HEK293 (cell line): ENCODE measurements at regions not wholly inside any gene's neighbourhood (a gene's known extent, or its start where the extent isn't known, plus 50 kb on each side); places are given as distances from the start of the nearest gene placed in this dataset.

Experiments
- CTCF ChIA-PET: fragments of 350-600 bp; formaldehyde crosslinking; extraction: SDS; loops from one replicate; lab custom pipeline; 2021; ENCODE audit warnings: antibody characterized with exemption; lab: Yijun Ruan, JAX
- POLR2A ChIA-PET: fragments of 300-600 bp; formaldehyde crosslinking; extraction: SDS; loops from one replicate; lab custom pipeline; 2020; ENCODE audit warnings: antibody characterized with exemption, inconsistent platforms; lab: Yijun Ruan, JAX
- H3K27ac ChIP-seq: fragments of 200-500 bp; sonication (Bioruptor generic); 2 replicates; pipeline ENCODE4 v1.5.1; 2014; ENCODE audit warnings: low read depth, low read length, control low read depth, inconsistent platforms; ENCODE audit errors: extremely low read depth
- H3K36me3 ChIP-seq, 2 experiments: fragments of 200-500 bp in 1 of 2; sonication (Bioruptor generic) in 1 of 2; 1 replicate in 1 of 2; 2 replicates in 1 of 2; pipeline ENCODE4 v1.5.1; 2014 to 2017; ENCODE audit warnings: inconsistent platforms in 2 of 2, low read length in 2 of 2; ENCODE audit not compliant: control insufficient read depth in 2 of 2, insufficient read depth in 1 of 2
- H3K4me1 ChIP-seq: fragments of 200-500 bp; sonication (Bioruptor generic); 2 replicates; pipeline ENCODE4 v1.5.1; 2014; ENCODE audit warnings: mild to moderate bottlenecking, low read length, inconsistent platforms; ENCODE audit not compliant: control insufficient read depth, insufficient read depth
- H3K4me3 ChIP-seq: 2 replicates; pipeline ENCODE4 v1.5.1; 2011; ENCODE audit warnings: low read depth, mild to moderate bottlenecking, control low read depth, low read length, moderate library complexity
- H3K9me3 ChIP-seq: fragments of 200-500 bp; sonication (Bioruptor generic); 2 replicates; pipeline ENCODE4 v1.5.1; 2014; ENCODE audit warnings: low read depth, low read length, inconsistent platforms; ENCODE audit not compliant: control insufficient read depth, insufficient read depth
- BCL11B ChIP-seq: fragments of 450-650 bp; formaldehyde crosslinking; IDR thresholded peaks from 2 replicates; pipeline ENCODE4 v1.5.1; 2016; ENCODE audit warnings: low read depth, missing biosample characterization, missing genetic modification characterization
- FEZF1 ChIP-seq: fragments of 450-650 bp; formaldehyde crosslinking; IDR thresholded peaks from 2 replicates; pipeline ENCODE4 v1.5.1; 2016; ENCODE audit warnings: missing biosample characterization, missing genetic modification characterization
- MYNN ChIP-seq: fragments of 450-650 bp; formaldehyde crosslinking; IDR thresholded peaks from 2 replicates; pipeline ENCODE4 v1.5.1; 2016; ENCODE audit warnings: missing biosample characterization, missing genetic modification characterization, borderline replicate concordance
- YY1 ChIP-seq: fragments of 450-650 bp; formaldehyde crosslinking; IDR thresholded peaks from 2 replicates; pipeline ENCODE4 v1.5.1; 2018; ENCODE audit warnings: missing biosample characterization, missing genetic modification characterization
- ZNF10 ChIP-seq: fragments of 450-650 bp; formaldehyde crosslinking; IDR thresholded peaks from 2 replicates; pipeline ENCODE4 v1.5.1; 2017; ENCODE audit warnings: missing biosample characterization, missing genetic modification characterization
- ZNF114 ChIP-seq: fragments of 450-650 bp; formaldehyde crosslinking; IDR thresholded peaks from 2 replicates; pipeline ENCODE4 v1.5.0; 2017; ENCODE audit warnings: missing biosample characterization, missing genetic modification characterization
- ZNF169 ChIP-seq: fragments of 450-650 bp; formaldehyde crosslinking; IDR thresholded peaks from 2 replicates; pipeline ENCODE4 v1.5.1; 2016; ENCODE audit warnings: missing biosample characterization, missing genetic modification characterization
- ZNF221 ChIP-seq: fragments of 450-650 bp; formaldehyde crosslinking; IDR thresholded peaks from 2 replicates; pipeline ENCODE4 v1.5.1; 2017; ENCODE audit warnings: missing biosample characterization, missing genetic modification characterization, borderline replicate concordance
- ZNF266 ChIP-seq: fragments of 450-650 bp; formaldehyde crosslinking; IDR thresholded peaks from 2 replicates; pipeline ENCODE4 v1.5.1; 2016; ENCODE audit warnings: missing biosample characterization, missing genetic modification characterization, low read depth
- ZNF416 ChIP-seq: fragments of 450-650 bp; formaldehyde crosslinking; IDR thresholded peaks from 2 replicates; pipeline ENCODE4 v1.5.1; 2016; ENCODE audit warnings: missing biosample characterization, missing genetic modification characterization
- ZNF426 ChIP-seq: fragments of 450-650 bp; formaldehyde crosslinking; IDR thresholded peaks from 2 replicates; pipeline ENCODE4 v1.5.1; 2017; ENCODE audit warnings: missing biosample characterization, missing genetic modification characterization, mild to moderate bottlenecking, inconsistent platforms, moderate library complexity
- ZNF48 ChIP-seq: fragments of 450-650 bp; formaldehyde crosslinking; IDR thresholded peaks from 2 replicates; pipeline ENCODE4 v1.5.1; 2016; ENCODE audit warnings: missing biosample characterization, missing genetic modification characterization
- ZNF571 ChIP-seq: fragments of 450-650 bp; formaldehyde crosslinking; IDR thresholded peaks from 2 replicates; pipeline ENCODE4 v1.5.0; 2017; ENCODE audit warnings: missing biosample characterization, missing genetic modification characterization
- ZNF701 ChIP-seq: fragments of 450-650 bp; formaldehyde crosslinking; IDR thresholded peaks from 2 replicates; pipeline ENCODE4 v1.5.1; 2016; ENCODE audit warnings: missing biosample characterization, missing genetic modification characterization
- ZNF791 ChIP-seq: fragments of 450-650 bp; formaldehyde crosslinking; IDR thresholded peaks from 2 replicates; pipeline ENCODE4 v1.5.1; 2016; ENCODE audit warnings: missing biosample characterization, missing genetic modification characterization
- ZSCAN23 ChIP-seq: fragments of 450-650 bp; formaldehyde crosslinking; IDR thresholded peaks from 2 replicates; pipeline ENCODE4 v1.5.1; 2016; ENCODE audit warnings: missing biosample characterization, missing genetic modification characterization
- TF ChIP-seq, protein P1 (sequence below): fragments of 450-650 bp; IDR thresholded peaks from 2 replicates; pipeline ENCODE4 v1.5.1; 2018; ENCODE audit warnings: missing biosample characterization, mild to moderate bottlenecking, missing genetic modification characterization
- TF ChIP-seq, protein P2 (sequence below): fragments of 450-650 bp; formaldehyde crosslinking; IDR thresholded peaks from 2 replicates; pipeline ENCODE4 v1.5.1; 2017; ENCODE audit warnings: missing biosample characterization, missing genetic modification characterization
- TF ChIP-seq, protein P3 (sequence below): fragments of 450-650 bp; formaldehyde crosslinking; IDR thresholded peaks from 2 replicates; pipeline ENCODE4 v1.5.1; 2016; ENCODE audit warnings: missing biosample characterization, missing genetic modification characterization

GRCh38 chr13:32837307-32837972, 178.8 kb upstream of the KL start (continued):
- no peak for TF ChIP-seq ZNF416
- no peak for TF ChIP-seq YY1
- TF ChIP-seq ZNF426 (tag by site-specific recombination), result no peak
- TF ChIP-seq ZNF571 (tag by site-specific recombination), result no peak
- TF ChIP-seq BCL11B (tag by site-specific recombination), result no peak
- TF ChIP-seq ZNF701 (tag by site-specific recombination), result no peak
- TF ChIP-seq FEZF1 (tag by site-specific recombination), result no peak
- TF ChIP-seq ZNF169 (tag by site-specific recombination), result no peak
- no peak for TF ChIP-seq ZNF266 (tag by site-specific recombination)
- TF ChIP-seq, all 188 proteins: peak for 0

DNA sequence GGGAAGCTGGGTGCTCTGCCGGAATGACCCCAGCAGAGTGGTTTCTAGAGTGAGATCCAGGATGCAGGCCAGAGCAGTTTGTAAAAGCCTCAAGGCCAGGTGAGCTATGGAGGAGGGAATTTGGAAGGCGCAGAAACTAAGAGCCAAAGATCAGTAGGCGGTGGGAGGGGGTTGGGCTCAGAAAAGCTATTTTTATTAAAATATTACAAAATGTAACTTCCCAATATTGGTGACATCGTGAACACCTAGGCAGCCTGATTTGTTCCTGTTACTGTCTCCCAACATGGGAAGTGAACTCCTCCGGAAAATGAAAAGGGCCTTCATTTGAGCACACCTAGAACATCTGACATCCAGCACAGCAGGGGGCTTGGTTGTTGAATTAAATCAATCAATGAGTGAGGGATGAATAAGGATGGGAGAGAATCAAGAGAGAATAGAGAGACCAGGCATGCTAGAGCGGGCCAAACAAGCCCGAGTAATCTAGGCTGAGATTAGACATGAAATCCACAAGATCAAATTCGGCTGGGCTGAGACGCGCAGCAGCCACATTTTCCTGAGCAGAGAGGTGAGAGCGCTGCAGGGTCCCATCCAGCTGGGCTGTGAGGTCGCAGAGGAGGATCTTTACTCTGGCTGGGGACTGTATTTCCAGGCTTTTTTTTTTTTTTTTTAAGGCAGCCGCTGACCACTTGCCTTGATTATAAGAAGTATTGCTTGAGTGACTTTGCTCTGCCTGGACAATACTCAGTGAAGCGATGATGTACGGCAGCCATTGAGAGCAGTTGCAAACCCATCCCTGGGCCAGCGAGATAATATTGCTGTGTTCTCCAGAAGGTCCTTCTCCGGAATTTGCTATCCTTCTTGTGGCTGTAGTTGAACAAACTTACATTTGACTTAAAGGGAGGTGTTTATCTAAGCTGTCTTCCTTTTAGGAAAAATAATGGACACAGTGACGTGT, 178.0 kb upstream of the KL start:
- H3K9me3 ChIP-seq, result no peaks in the 10 kb centered on the region; the same call in 1 of the 2 replicates
- TF ChIP-seq BCL11B (tag by site-specific recombination), result no peak
- no peak for TF ChIP-seq ZNF791 (tag by site-specific recombination)
- no peak for TF ChIP-seq ZNF114 (tag by site-specific recombination)
- no peak for TF ChIP-seq ZNF221 (tag by site-specific recombination)
- no peak for TF ChIP-seq ZNF48 (tag by site-specific recombination)
- TF ChIP-seq ZNF10 (tag by site-specific recombination), result no peak
- TF ChIP-seq, protein P1, sequence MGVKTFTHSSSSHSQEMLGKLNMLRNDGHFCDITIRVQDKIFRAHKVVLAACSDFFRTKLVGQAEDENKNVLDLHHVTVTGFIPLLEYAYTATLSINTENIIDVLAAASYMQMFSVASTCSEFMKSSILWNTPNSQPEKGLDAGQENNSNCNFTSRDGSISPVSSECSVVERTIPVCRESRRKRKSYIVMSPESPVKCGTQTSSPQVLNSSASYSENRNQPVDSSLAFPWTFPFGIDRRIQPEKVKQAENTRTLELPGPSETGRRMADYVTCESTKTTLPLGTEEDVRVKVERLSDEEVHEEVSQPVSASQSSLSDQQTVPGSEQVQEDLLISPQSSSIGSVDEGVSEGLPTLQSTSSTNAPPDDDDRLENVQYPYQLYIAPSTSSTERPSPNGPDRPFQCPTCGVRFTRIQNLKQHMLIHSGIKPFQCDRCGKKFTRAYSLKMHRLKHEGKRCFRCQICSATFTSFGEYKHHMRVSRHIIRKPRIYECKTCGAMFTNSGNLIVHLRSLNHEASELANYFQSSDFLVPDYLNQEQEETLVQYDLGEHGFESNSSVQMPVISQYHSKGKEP (tag by site-specific recombination), result no peak
- TF ChIP-seq, protein P2, sequence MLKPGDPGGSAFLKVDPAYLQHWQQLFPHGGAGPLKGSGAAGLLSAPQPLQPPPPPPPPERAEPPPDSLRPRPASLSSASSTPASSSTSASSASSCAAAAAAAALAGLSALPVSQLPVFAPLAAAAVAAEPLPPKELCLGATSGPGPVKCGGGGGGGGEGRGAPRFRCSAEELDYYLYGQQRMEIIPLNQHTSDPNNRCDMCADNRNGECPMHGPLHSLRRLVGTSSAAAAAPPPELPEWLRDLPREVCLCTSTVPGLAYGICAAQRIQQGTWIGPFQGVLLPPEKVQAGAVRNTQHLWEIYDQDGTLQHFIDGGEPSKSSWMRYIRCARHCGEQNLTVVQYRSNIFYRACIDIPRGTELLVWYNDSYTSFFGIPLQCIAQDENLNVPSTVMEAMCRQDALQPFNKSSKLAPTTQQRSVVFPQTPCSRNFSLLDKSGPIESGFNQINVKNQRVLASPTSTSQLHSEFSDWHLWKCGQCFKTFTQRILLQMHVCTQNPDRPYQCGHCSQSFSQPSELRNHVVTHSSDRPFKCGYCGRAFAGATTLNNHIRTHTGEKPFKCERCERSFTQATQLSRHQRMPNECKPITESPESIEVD (tag by site-specific recombination), result no peak
- TF ChIP-seq ZSCAN23 (tag by site-specific recombination), result no peak
- no peak for TF ChIP-seq MYNN (tag by site-specific recombination)
- TF ChIP-seq, protein P3, sequence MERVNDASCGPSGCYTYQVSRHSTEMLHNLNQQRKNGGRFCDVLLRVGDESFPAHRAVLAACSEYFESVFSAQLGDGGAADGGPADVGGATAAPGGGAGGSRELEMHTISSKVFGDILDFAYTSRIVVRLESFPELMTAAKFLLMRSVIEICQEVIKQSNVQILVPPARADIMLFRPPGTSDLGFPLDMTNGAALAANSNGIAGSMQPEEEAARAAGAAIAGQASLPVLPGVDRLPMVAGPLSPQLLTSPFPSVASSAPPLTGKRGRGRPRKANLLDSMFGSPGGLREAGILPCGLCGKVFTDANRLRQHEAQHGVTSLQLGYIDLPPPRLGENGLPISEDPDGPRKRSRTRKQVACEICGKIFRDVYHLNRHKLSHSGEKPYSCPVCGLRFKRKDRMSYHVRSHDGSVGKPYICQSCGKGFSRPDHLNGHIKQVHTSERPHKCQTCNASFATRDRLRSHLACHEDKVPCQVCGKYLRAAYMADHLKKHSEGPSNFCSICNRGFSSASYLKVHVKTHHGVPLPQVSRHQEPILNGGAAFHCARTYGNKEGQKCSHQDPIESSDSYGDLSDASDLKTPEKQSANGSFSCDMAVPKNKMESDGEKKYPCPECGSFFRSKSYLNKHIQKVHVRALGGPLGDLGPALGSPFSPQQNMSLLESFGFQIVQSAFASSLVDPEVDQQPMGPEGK (tag by site-specific recombination), result no peak
- TF ChIP-seq, all 188 proteins: peak for 0
- H3K4me1 ChIP-seq, result no peaks in the 10 kb centered on the region
- POLR2A ChIA-PET, result no interaction called here
- H3K36me3 ChIP-seq, result no peaks in the 10 kb centered on the region
- no peak overlapping the region for H3K4me3 ChIP-seq
- CTCF ChIA-PET, result interaction anchor here (0.6 to 0.7 kb wide), 2 partner anchors 11 to 1105 kb away, joined by 3 read pairs; no protein-coding TSS in a partner anchor
- H3K27ac ChIP-seq, result no peak overlapping the region
